ENCODE measurements at regions not wholly inside any gene's neighbourhood (a gene's known extent, or its start where the extent isn't known, plus 50 kb on each side); places are given as distances from the start of the nearest gene placed in this dataset.

GRCh38 chr2:128635361-128635900 lies 316.8 kb upstream of the HS6ST1 start:
- Histone ChIP-seq H3K79me2 (ENCODE audit: control insufficient read depth, insufficient read depth, low read length) (no peaks in the 10 kb centered on the region), H3K9me1 (ENCODE audit: control insufficient read depth, extremely low read depth, insufficient read depth, low read length) (no peaks in the 10 kb centered on the region), H3K4me2 (ENCODE audit: control insufficient read depth, extremely low read depth, insufficient read depth, low read depth, low read length) (no peak overlapping the region), H3K9me3 (ENCODE audit: control insufficient read depth, low read depth, low read length) (no peaks in the 10 kb centered on the region), H3K27me3 (ENCODE audit: control insufficient read depth, extremely low read depth, insufficient read depth, low read length) (no peaks in the 10 kb centered on the region), H3K36me3 (ENCODE audit: control insufficient read depth in 2 of 2, extremely low read depth in 1 of 2, insufficient read depth in 2 of 2, low read length in 2 of 2) (no peaks in the 10 kb centered on the region), H3K9ac (ENCODE audit: control insufficient read depth, extremely low read depth, insufficient read depth, low read length) (no peak overlapping the region), H2AFZ (ENCODE audit: control insufficient read depth, low read length) (no peak overlapping the region), H3K4me3 (ENCODE audit: control insufficient read depth in 2 of 3, extremely low read depth in 1 of 3, insufficient read depth in 2 of 3, low read depth in 1 of 3, low read length in 3 of 3) (no peak overlapping the region), H3K4me1 (ENCODE audit: control insufficient read depth, extremely low read depth, insufficient read depth, low read length) (no peaks in the 10 kb centered on the region), H4K20me1 (ENCODE audit: control insufficient read depth, extremely low read depth, insufficient read depth, low read length) (no peaks in the 10 kb centered on the region), H3K27ac (ENCODE audit: control insufficient read depth, insufficient read depth, low read length) (no peak overlapping the region)
- dilution Hi-C loops (cut with MboI; ENCODE audit: extremely low pct_ligation_motif_present, low sequenced_read_pairs): no loop called here
- TF ChIP-seq EZH2 (IDR thresholded peaks at IDR 0.05; ENCODE audit: low read length) (no peak), CTCF (optimal IDR thresholded peaks at IDR 0.05 in 1 of 3, IDR thresholded peaks at IDR 0.05 in 1 of 3, conservative IDR thresholded peaks at IDR 0.05 in 1 of 3; ENCODE audit: extremely low read depth in 1 of 3, insufficient read depth in 2 of 3, low read length in 3 of 3) (no peak)
- DNase-seq (ENCODE audit: low read depth, low spot score) (no peak), FAIRE-seq (no peak)

- H3K9me3 ChIP-seq (ENCODE audit: control insufficient read depth, low read depth, low read length): no peaks in the 10 kb centered on the region
- FAIRE-seq (no peak), DNase-seq (ENCODE audit: low read depth, low spot score) (no peak)
- H2AFZ ChIP-seq (ENCODE audit: control insufficient read depth, low read length): no peak overlapping the region
- TF ChIP-seq EZH2 (IDR thresholded peaks at IDR 0.05; ENCODE audit: low read length): no peak
- TF ChIP-seq CTCF (optimal IDR thresholded peaks at IDR 0.05 in 1 of 3, IDR thresholded peaks at IDR 0.05 in 1 of 3, conservative IDR thresholded peaks at IDR 0.05 in 1 of 3; ENCODE audit: extremely low read depth in 1 of 3, insufficient read depth in 2 of 3, low read length in 3 of 3): no peak
- H3K36me3 ChIP-seq (ENCODE audit: control insufficient read depth in 2 of 2, extremely low read depth in 1 of 2, insufficient read depth in 2 of 2, low read length in 2 of 2): no peaks in the 10 kb centered on the region
- H4K20me1 ChIP-seq (ENCODE audit: control insufficient read depth, extremely low read depth, insufficient read depth, low read length): no peaks in the 10 kb centered on the region
- H3K4me3 ChIP-seq (ENCODE audit: control insufficient read depth in 2 of 3, extremely low read depth in 1 of 3, insufficient read depth in 2 of 3, low read depth in 1 of 3, low read length in 3 of 3): no peak overlapping the region
- dilution Hi-C loops (cut with MboI; ENCODE audit: extremely low pct_ligation_motif_present, low sequenced_read_pairs): no loop called here
- no peaks in the 10 kb centered on the region for H3K27me3 ChIP-seq (ENCODE audit: control insufficient read depth, extremely low read depth, insufficient read depth, low read length)
- H3K4me1 ChIP-seq (ENCODE audit: control insufficient read depth, extremely low read depth, insufficient read depth, low read length): no peaks in the 10 kb centered on the region
- H3K4me2 ChIP-seq (ENCODE audit: control insufficient read depth, extremely low read depth, insufficient read depth, low read depth, low read length): no peak overlapping the region
- H3K79me2 ChIP-seq (ENCODE audit: control insufficient read depth, insufficient read depth, low read length): no peaks in the 10 kb centered on the region
- no peak overlapping the region for H3K9ac ChIP-seq (ENCODE audit: control insufficient read depth, extremely low read depth, insufficient read depth, low read length)
- no peaks in the 10 kb centered on the region for H3K9me1 ChIP-seq (ENCODE audit: control insufficient read depth, extremely low read depth, insufficient read depth, low read length)
- H3K27ac ChIP-seq (ENCODE audit: control insufficient read depth, insufficient read depth, low read length): no peak overlapping the region
These were observed 318.1 kb upstream of the HS6ST1 start for GRCh38 chr2:128636802-128637147.
